NB4 (cell line): ENCODE measurements at regions not wholly inside any gene's neighbourhood (a gene's known extent, or its start where the extent isn't known, plus 50 kb on each side); places are given as distances from the start of the nearest gene placed in this dataset.

Source experiments
- CTCF ChIP-seq: IDR thresholded peaks from one replicate; pipeline ENCODE4 v1.5.1; 2012; ENCODE audit warnings: low read depth, low read length
- MAX ChIP-seq: IDR thresholded peaks from 2 replicates; pipeline ENCODE4 v1.6.1; 2011; ENCODE audit warnings: low read depth, low read length
- POLR2A ChIP-seq: IDR thresholded peaks from 2 replicates; pipeline ENCODE4 v1.6.1; 2011; ENCODE audit warnings: mild to moderate bottlenecking; ENCODE audit not compliant: insufficient read length; ENCODE audit errors: extremely low read depth

- TF ChIP-seq CTCF (no peak), POLR2A (no peak), MAX (no peak)
Measured at GRCh38 chr7:142540371-142540770, 208.9 kb upstream of the PRSS1 start.
